Naive thymus-derived CD4-positive, alpha-beta T cell (primary cell): ENCODE measurements at regions not wholly inside any gene's neighbourhood (a gene's known extent, or its start where the extent isn't known, plus 50 kb on each side); places are given as distances from the start of the nearest gene placed in this dataset.

Source experiments
- ATAC-seq: fragments of 150-1000 bp; cut with Tn5 transposase; 2 replicates; pipeline ENCODE4 v1.10.0; 2021; ENCODE audit warnings: mild to moderate bottlenecking, moderate library complexity
- CTCF ChIA-PET: fragments of 350-600 bp; sonication (Branson Sonifier 250); formaldehyde crosslinking; loops from one replicate; lab custom pipeline; 2021; ENCODE audit warnings: antibody characterized with exemption; lab: Charles Lee
- POLR2A ChIA-PET: fragments of 350-600 bp; sonication (Branson Sonifier 250); formaldehyde crosslinking; loops from one replicate; lab custom pipeline; 2021; ENCODE audit warnings: antibody characterized with exemption, inconsistent platforms; lab: Charles Lee
- DNase-seq, 9 donors: peaks; one replicate each; pipeline versions ENCODE4 v3.0.0 to v3.0.0-alpha.2; 2020 to 2022; ENCODE audit warnings: mixed read lengths in 1 of 9
- H3K27ac ChIP-seq: one replicate; pipeline ENCODE4 v1.7.0; 2013; ENCODE audit warnings: mild to moderate bottlenecking, low read depth, low read length, moderate library complexity
- H3K27me3 ChIP-seq, 2 donors: one replicate each; pipeline ENCODE4 v1.7.0; 2013; ENCODE audit warnings: low read length in 2 of 2, mild to moderate bottlenecking in 2 of 2, moderate library complexity in 2 of 2; ENCODE audit not compliant: control insufficient read depth in 2 of 2, insufficient read depth in 2 of 2
- H3K36me3 ChIP-seq, 3 experiments: 1 replicate in 2 of 3; 2 replicates in 1 of 3; pipeline ENCODE4 v1.7.0; 2013; ENCODE audit warnings: low read length in 3 of 3, mild to moderate bottlenecking in 3 of 3, moderate library complexity in 1 of 3; ENCODE audit not compliant: insufficient read depth in 3 of 3, control insufficient read depth in 2 of 3
- H3K4me1 ChIP-seq, 2 donors: one replicate each; pipeline ENCODE4 v1.7.0; 2013; ENCODE audit warnings: low read length in 2 of 2, mild to moderate bottlenecking in 2 of 2, moderate library complexity in 1 of 2; ENCODE audit not compliant: control insufficient read depth in 2 of 2, insufficient read depth in 2 of 2
- H3K4me3 ChIP-seq: 2 replicates; pipeline ENCODE4 v1.7.0; 2013; ENCODE audit warnings: mild to moderate bottlenecking, low read length
- H3K9me3 ChIP-seq, 3 experiments: 1 replicate in 2 of 3; 2 replicates in 1 of 3; pipeline ENCODE4 v1.7.0; 2013; ENCODE audit warnings: low read length in 3 of 3; ENCODE audit not compliant: control insufficient read depth in 2 of 3
- H3K27ac Mint-ChIP-seq, 9 donors: one replicate each; pipeline ENCODE4 v1.8.0; 2020 to 2022; ENCODE audit warnings: mixed read lengths in 9 of 9, mild to moderate bottlenecking in 8 of 9, moderate library complexity in 5 of 9, inconsistent platforms in 2 of 9
- H3K27me3 Mint-ChIP-seq, 5 donors: one replicate each; pipeline ENCODE4 v1.8.0; 2021 to 2022; ENCODE audit warnings: mixed read lengths in 5 of 5, mild to moderate bottlenecking in 1 of 5
- H3K36me3 Mint-ChIP-seq, 5 donors: one replicate each; pipeline ENCODE4 v1.8.0; 2020 to 2022; ENCODE audit warnings: mixed read lengths in 5 of 5, mild to moderate bottlenecking in 3 of 5, inconsistent platforms in 1 of 5
- H3K4me1 Mint-ChIP-seq, 7 donors: one replicate each; pipeline ENCODE4 v1.8.0; 2020 to 2022; ENCODE audit warnings: mixed read lengths in 7 of 7, mild to moderate bottlenecking in 3 of 7, inconsistent platforms in 1 of 7
- H3K4me3 Mint-ChIP-seq, 10 donors: one replicate each; pipeline ENCODE4 v1.8.0; 2020 to 2022; ENCODE audit warnings: mild to moderate bottlenecking in 10 of 10, mixed read lengths in 10 of 10, moderate library complexity in 6 of 10, inconsistent platforms in 2 of 10
- H3K9me3 Mint-ChIP-seq, 11 donors: one replicate each; pipeline ENCODE4 v1.8.0; 2020 to 2022; ENCODE audit warnings: mixed read lengths in 11 of 11, mild to moderate bottlenecking in 4 of 11, inconsistent platforms in 1 of 11, moderate library complexity in 1 of 11
- intact Hi-C, 2 donors: fragments of 100-400 bp; cut with micrococcal nuclease; formaldehyde crosslinking; loops; one replicate each; pipeline ENCODE4 v1.15.1; 2023

DNA sequence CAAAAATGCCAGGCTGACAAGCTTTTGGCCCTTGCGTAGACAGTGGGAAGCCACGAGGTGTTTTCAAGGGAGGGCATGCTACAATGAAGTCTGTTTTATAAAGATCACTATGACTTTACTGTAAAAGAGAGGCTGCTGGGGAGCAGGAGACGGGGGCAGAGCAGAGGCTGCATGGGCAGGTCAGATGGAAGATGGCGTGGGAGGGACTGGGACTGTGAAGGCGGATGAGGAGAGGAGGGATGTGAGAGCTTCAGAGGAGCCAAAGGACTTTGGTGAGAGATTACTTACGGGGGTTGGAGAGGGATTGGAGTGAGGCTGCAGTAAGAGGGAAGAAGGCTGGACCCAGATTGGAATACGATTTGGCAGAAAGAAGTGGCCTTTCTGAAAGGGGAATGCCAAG, 86.6 kb upstream of the PCBD1 start:
- no peak for DNase-seq
- Mint-ChIP-seq H3K27me3 (peaks cover 10 to 37% (median 26%) of the 10 kb centered on the region in 5 donors), H3K9me3 (peaks cover 0 to 26% (median 4%) of the 10 kb centered on the region in 11 donors), H3K27ac (no peak overlapping the region), H3K4me1 (no peaks in the 10 kb centered on the region), H3K36me3 (no peaks in the 10 kb centered on the region), H3K4me3 (no peak overlapping the region)
- ATAC-seq, result no peak
- intact Hi-C loops, result no loop called here
- Histone ChIP-seq H3K36me3 (no peaks in the 10 kb centered on the region), H3K4me3 (no peak overlapping the region), H3K27ac (no peak overlapping the region), H3K9me3 (no peaks in the 10 kb centered on the region), H3K27me3 (no peaks in the 10 kb centered on the region), H3K4me1 (no peaks in the 10 kb centered on the region)
- ChIA-PET CTCF (no interaction called here), POLR2A (no interaction called here)

DNA sequence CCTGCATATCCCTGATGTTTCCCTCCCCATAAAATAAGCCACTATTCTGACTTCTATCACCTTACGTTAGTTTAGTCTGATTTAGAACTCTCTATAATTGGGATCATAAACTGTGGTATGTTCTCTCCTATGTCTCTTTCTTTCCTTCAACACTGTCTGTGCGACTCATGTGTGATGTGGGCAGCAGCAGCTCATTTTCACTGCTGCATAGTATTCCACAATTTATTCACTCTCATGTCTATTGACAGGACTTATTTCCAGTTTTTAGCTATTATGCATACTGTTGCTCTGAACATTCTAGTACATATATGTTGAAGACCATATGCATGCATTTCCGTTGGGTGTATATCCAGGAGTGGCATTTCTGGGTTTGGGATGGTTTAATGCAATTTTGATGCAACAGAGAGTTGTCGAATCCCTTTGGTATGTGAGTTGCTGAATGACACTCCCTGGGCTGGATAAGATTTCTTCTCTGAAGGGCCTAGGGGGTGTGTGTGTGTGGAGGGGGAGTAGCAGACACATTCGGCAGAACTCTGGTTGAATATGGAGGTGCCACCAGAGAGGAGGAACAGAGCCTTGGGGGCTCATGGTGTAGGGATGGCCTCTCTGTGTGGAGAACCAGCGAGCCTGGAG, 87.8 kb upstream of the PCBD1 start:
- Histone ChIP-seq H3K4me1 (no peaks in the 10 kb centered on the region), H3K9me3 (no peaks in the 10 kb centered on the region), H3K27ac (no peak overlapping the region), H3K27me3 (no peaks in the 10 kb centered on the region), H3K36me3 (no peaks in the 10 kb centered on the region), H3K4me3 (no peak overlapping the region)
- H3K4me3 Mint-ChIP-seq, result no peak overlapping the region
- H3K27me3 Mint-ChIP-seq, result peaks cover 7 to 28% (median 16%) of the 10 kb centered on the region in 5 donors
- no peak overlapping the region for H3K27ac Mint-ChIP-seq
- no peaks in the 10 kb centered on the region for H3K4me1 Mint-ChIP-seq
- DNase-seq (no peak), ATAC-seq (no peak)
- H3K9me3 Mint-ChIP-seq, result peaks cover 0 to 14% (median 0%) of the 10 kb centered on the region in 11 donors
- POLR2A ChIA-PET, result no interaction called here
- intact Hi-C loops, result no loop called here
- H3K36me3 Mint-ChIP-seq, result no peaks in the 10 kb centered on the region
- CTCF ChIA-PET, result no interaction called here

DNA sequence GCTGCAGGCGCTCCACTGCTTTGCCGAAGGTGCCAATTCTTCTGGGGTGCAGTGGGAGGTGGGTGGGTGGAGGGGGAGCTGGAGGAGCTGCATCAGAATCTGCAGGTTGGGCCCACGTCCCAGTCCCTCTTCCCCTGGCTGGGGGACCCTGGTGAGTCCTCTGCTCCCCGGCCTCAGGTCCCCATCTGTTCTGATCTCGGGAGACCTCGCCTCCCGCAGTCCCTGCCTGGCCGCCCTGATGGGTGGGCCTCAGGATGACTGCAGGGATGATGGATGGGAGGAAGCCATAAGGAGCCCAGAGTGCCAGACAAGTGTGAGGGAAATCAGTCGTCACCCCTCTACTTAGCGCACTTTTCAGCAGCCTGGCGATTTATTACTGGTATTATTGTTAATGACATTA, 89.3 kb upstream of the PCBD1 start:
- CTCF ChIA-PET, result no interaction called here

DNA sequence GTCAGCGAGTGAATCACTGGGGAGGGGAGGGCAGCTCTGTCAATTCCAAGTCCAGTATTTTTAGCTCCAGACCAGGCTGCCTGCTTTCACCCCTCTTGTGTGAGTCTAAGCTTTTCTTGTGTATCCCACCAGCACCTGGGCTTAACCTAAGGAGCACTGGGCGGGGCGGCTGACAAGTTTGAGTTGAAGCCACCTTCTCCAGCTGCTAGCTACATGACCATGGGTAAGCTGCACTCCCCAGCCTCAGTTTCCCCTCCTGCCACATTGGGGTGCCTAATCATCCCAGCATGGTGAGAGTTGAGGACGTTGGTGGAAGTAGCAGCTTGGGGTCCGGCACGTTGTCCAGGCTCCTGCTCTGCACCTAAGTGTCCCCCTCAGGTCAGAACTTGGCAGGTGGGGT, 89.8 kb upstream of the PCBD1 start:
- POLR2A ChIA-PET, result no interaction called here

More for the DNA sequence above, 89.3 kb upstream of the PCBD1 start:
- DNase-seq, result no peak
- Histone ChIP-seq H3K36me3 (no peaks in the 10 kb centered on the region), H3K27ac (no peak overlapping the region), H3K4me3 (no peak overlapping the region), H3K9me3 (no peaks in the 10 kb centered on the region), H3K27me3 (no peaks in the 10 kb centered on the region), H3K4me1 (peaks cover 0 to 3% of the 10 kb centered on the region in 2 donors)
- no peak for ATAC-seq
- POLR2A ChIA-PET, result no interaction called here
- H3K36me3 Mint-ChIP-seq, result no peaks in the 10 kb centered on the region
- peaks cover 0 to 10% (median 5%) of the 10 kb centered on the region in 7 donors for H3K4me1 Mint-ChIP-seq
- peaks cover 4 to 22% (median 11%) of the 10 kb centered on the region in 5 donors for H3K27me3 Mint-ChIP-seq
- H3K27ac Mint-ChIP-seq, result no peak overlapping the region
- peaks cover 0 to 5% (median 0%) of the 10 kb centered on the region in 11 donors for H3K9me3 Mint-ChIP-seq
- intact Hi-C loops, result no loop called here
- H3K4me3 Mint-ChIP-seq, result no peak overlapping the region

DNA sequence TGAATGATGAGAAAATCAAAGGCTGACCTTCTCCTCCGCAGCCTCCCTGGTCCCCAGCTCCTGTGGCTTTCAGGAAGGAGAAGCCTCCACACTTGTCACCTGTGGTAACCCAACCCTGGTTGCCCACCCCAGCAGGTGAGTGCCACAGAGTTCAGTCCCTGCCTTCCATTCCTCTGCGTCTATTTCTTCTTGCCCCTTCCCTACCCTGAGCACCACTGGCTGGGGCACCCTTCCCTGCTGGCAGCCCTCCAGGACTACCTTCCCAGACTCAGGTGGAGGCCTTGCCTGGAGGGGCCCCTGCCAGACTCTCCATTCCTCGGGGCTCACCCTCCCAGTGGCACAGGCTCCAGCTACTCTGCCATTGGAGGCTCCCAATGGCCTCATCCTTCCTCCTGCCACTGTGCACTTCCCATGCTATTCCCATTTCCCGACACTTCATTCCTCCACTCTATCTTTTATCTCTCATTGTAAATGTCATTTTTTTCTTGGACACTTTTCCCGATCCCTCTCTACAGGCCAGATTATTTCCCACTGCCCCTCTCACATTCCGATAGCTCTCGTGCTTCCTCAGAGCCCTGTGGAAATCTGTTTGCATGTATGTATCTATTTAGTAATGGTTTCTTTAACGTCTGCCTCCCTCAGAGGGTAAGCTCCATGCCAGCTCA, 90.6 kb upstream of the PCBD1 start:
- Histone ChIP-seq H3K27ac (no peak overlapping the region), H3K36me3 (no peaks in the 10 kb centered on the region), H3K9me3 (no peaks in the 10 kb centered on the region), H3K4me1 (peaks cover 0 to 3% of the 10 kb centered on the region in 2 donors), H3K27me3 (no peaks in the 10 kb centered on the region), H3K4me3 (no peak overlapping the region)
- ATAC-seq, result no peak
- DNase-seq, result no peak
- POLR2A ChIA-PET, result no interaction called here
- Mint-ChIP-seq H3K4me3 (no peak overlapping the region), H3K9me3 (peaks cover 0 to 5% (median 0%) of the 10 kb centered on the region in 11 donors), H3K27ac (no peak overlapping the region), H3K36me3 (no peaks in the 10 kb centered on the region), H3K4me1 (peaks cover 0 to 17% (median 11%) of the 10 kb centered on the region in 7 donors), H3K27me3 (peaks cover 0 to 15% (median 11%) of the 10 kb centered on the region in 5 donors)
- intact Hi-C loops, result no loop called here
- CTCF ChIA-PET, result no interaction called here

More for the DNA sequence above, 89.8 kb upstream of the PCBD1 start:
- Mint-ChIP-seq H3K4me1 (peaks cover 0 to 16% (median 11%) of the 10 kb centered on the region in 7 donors), H3K36me3 (no peaks in the 10 kb centered on the region), H3K27ac (no peak overlapping the region), H3K4me3 (no peak overlapping the region), H3K9me3 (peaks cover 0 to 5% (median 0%) of the 10 kb centered on the region in 11 donors), H3K27me3 (peaks cover 1 to 22% (median 11%) of the 10 kb centered on the region in 5 donors)
- H3K36me3 ChIP-seq, result no peaks in the 10 kb centered on the region
- CTCF ChIA-PET, result no interaction called here
- peaks cover 0 to 3% of the 10 kb centered on the region in 2 donors for H3K4me1 ChIP-seq
- intact Hi-C loops, result no loop called here
- ATAC-seq, result no peak
- H3K9me3 ChIP-seq, result no peaks in the 10 kb centered on the region
- DNase-seq, result no peak
- no peak overlapping the region for H3K4me3 ChIP-seq
- H3K27ac ChIP-seq, result no peak overlapping the region
- no peaks in the 10 kb centered on the region for H3K27me3 ChIP-seq

DNA sequence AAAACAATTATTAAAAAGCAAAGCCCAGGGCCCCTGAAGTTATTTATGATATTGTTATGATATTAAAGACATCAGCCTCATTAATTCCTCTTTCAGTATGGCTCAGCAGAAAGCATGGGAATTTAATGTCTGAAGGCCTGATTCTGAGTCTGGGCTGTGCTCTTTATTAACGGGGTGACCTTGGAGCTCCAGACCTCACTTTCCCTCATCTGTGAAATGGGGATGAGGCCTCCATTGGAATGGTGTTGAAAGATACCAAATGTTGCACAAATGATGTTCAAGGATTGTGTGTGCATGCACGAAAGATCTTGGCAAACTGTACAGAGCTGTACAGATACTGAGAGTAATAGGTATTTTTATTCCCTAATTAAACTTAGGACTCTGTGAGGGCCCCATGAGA, 92.3 kb upstream of the PCBD1 start:
- no peaks in the 10 kb centered on the region for H3K36me3 ChIP-seq
- no peak overlapping the region for H3K27ac ChIP-seq
- no peaks in the 10 kb centered on the region for H3K27me3 ChIP-seq
- Mint-ChIP-seq H3K27me3 (peaks cover 0 to 11% (median 4%) of the 10 kb centered on the region in 5 donors), H3K36me3 (no peaks in the 10 kb centered on the region), H3K4me3 (no peak overlapping the region), H3K4me1 (peaks cover 0 to 17% (median 12%) of the 10 kb centered on the region in 7 donors), H3K9me3 (peaks cover 0 to 5% (median 0%) of the 10 kb centered on the region in 11 donors), H3K27ac (no peak overlapping the region)
- ATAC-seq (no peak), DNase-seq (no peak)
- H3K4me1 ChIP-seq, result peaks cover 0 to 4% of the 10 kb centered on the region in 2 donors
- intact Hi-C loops, result no loop called here
- H3K4me3 ChIP-seq, result no peak overlapping the region
- ChIA-PET CTCF (no interaction called here), POLR2A (no interaction called here)
- no peaks in the 10 kb centered on the region for H3K9me3 ChIP-seq
